ENCODE measurements at regions not wholly inside any gene's neighbourhood (a gene's known extent, or its start where the extent isn't known, plus 50 kb on each side); places are given as distances from the start of the nearest gene placed in this dataset.

- no peak for DNase-seq
Observed at GRCh38 chr1:30280572-30280971, 442.8 kb downstream of the MATN1 start.

- DNase-seq, result no peak
Observed at GRCh38 chr1:30277911-30278310, 445.5 kb downstream of the MATN1 start.

GRCh38 chr1:30277415-30277814 is 446.0 kb downstream of the MATN1 start:
- no peak for DNase-seq

- no peak for DNase-seq
Observed at GRCh38 chr1:30275926-30276764, 447.2 kb downstream of the MATN1 start.

GRCh38 chr1:30274976-30275621 is 448.3 kb downstream of the MATN1 start:
- DNase-seq, result no peak

- no peak for DNase-seq
Observed at GRCh38 chr1:30274173-30274970, 449.0 kb downstream of the MATN1 start.

GRCh38 chr1:30273456-30273855 is 449.9 kb downstream of the MATN1 start:
- DNase-seq, result no peak

GRCh38 chr1:30273021-30273325 is 450.4 kb downstream of the MATN1 start:
- DNase-seq, result no peak

GRCh38 chr1:30272277-30273020 is 450.9 kb downstream of the MATN1 start:
- DNase-seq, result no peak

- no peak for DNase-seq
Observed at GRCh38 chr1:30271401-30272276, 451.7 kb downstream of the MATN1 start.

GRCh38 chr1:30270461-30270860 is 452.9 kb downstream of the MATN1 start:
- no peak for DNase-seq

GRCh38 chr1:30268923-30269666 is 454.3 kb downstream of the MATN1 start:
- no peak for DNase-seq

- DNase-seq, result no peak
Observed at GRCh38 chr1:30267856-30268255, 455.5 kb downstream of the MATN1 start.

GRCh38 chr1:30267046-30267445 is 456.3 kb downstream of the MATN1 start:
- DNase-seq, result no peak

GRCh38 chr1:30265127-30266070 is 458.0 kb downstream of the MATN1 start:
- no peak for DNase-seq

GRCh38 chr1:30264672-30265025 is 458.7 kb downstream of the MATN1 start:
- DNase-seq, result no peak

- no peak for DNase-seq
Observed at GRCh38 chr1:30263888-30264671, 459.3 kb downstream of the MATN1 start.

- DNase-seq, result no peak
Observed at GRCh38 chr1:30263405-30263804, 460.0 kb downstream of the MATN1 start.

GRCh38 chr1:30262158-30262557 is 461.2 kb downstream of the MATN1 start:
- no peak for DNase-seq
